ENCODE measurements at regions not wholly inside any gene's neighbourhood (a gene's known extent, or its start where the extent isn't known, plus 50 kb on each side); places are given as distances from the start of the nearest gene placed in this dataset.

DNA sequence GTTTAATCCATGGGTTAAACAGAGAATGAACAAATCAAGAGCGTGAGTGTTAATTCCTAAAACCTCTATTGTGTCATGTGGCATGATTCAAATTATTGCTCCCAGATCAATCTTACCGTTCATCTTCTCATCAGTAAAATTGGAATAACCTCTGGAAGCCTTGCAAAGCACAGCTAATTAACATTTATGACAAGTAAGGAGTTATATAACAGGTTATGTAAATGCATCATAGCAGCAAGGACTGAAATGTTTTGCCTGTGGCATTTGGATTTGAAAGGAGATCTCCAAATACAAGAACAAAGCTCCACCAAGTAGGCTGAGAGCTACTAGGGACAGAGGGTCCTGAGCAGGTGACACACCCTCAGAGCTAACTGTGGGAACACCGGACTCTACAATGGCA lies 502.9 kb upstream of the CELF2 start:
- no CpG with 5 or more reads among the region's 3 CpGs for WGBS (ENCODE audit: insufficient coverage)
- no peak overlapping the region for H3K27ac ChIP-seq (ENCODE audit: low read length)
- no peaks in the 10 kb centered on the region for H3K36me3 ChIP-seq (ENCODE audit: control insufficient read depth, insufficient read depth, low read length)
- no peak for DNase-seq
- no peaks in the 10 kb centered on the region for H3K4me1 ChIP-seq (ENCODE audit: control insufficient read depth, insufficient read depth, low read length)
- H3K27me3 ChIP-seq (ENCODE audit: control insufficient read depth, insufficient read depth, low read length): no peaks in the 10 kb centered on the region
- H3K4me3 ChIP-seq (ENCODE audit: low read length): no peak overlapping the region
- H3K9me3 ChIP-seq (replicated peaks; ENCODE audit: control insufficient read depth, low read depth, low read length): no peaks in the 10 kb centered on the region

- Histone ChIP-seq H3K27me3 (ENCODE audit: control insufficient read depth, insufficient read depth, low read length) (no peaks in the 10 kb centered on the region), H3K27ac (ENCODE audit: low read length) (no peak overlapping the region), H3K9me3 (replicated peaks; ENCODE audit: control insufficient read depth, low read depth, low read length) (no peaks in the 10 kb centered on the region), H3K4me1 (ENCODE audit: control insufficient read depth, insufficient read depth, low read length) (no peaks in the 10 kb centered on the region), H3K36me3 (ENCODE audit: control insufficient read depth, insufficient read depth, low read length) (no peaks in the 10 kb centered on the region), H3K4me3 (ENCODE audit: low read length) (no peak overlapping the region)
- DNase-seq: no peak
- WGBS (ENCODE audit: insufficient coverage): 80% methylated on average over 2 of the region's 13 CpGs
Observed at GRCh38 chr10:10515479-10516204, 502.0 kb upstream of the CELF2 start.

GRCh38 chr10:10516346-10517130 lies 501.1 kb upstream of the CELF2 start:
- no peak for DNase-seq
- Histone ChIP-seq H3K27ac (ENCODE audit: low read length) (no peak overlapping the region), H3K4me1 (ENCODE audit: control insufficient read depth, insufficient read depth, low read length) (no peaks in the 10 kb centered on the region), H3K36me3 (ENCODE audit: control insufficient read depth, insufficient read depth, low read length) (no peaks in the 10 kb centered on the region), H3K27me3 (ENCODE audit: control insufficient read depth, insufficient read depth, low read length) (no peaks in the 10 kb centered on the region), H3K4me3 (ENCODE audit: low read length) (no peak overlapping the region), H3K9me3 (replicated peaks; ENCODE audit: control insufficient read depth, low read depth, low read length) (no peaks in the 10 kb centered on the region)
- 40% methylated on average over 1 of the region's 8 CpGs for WGBS (ENCODE audit: insufficient coverage)

DNA sequence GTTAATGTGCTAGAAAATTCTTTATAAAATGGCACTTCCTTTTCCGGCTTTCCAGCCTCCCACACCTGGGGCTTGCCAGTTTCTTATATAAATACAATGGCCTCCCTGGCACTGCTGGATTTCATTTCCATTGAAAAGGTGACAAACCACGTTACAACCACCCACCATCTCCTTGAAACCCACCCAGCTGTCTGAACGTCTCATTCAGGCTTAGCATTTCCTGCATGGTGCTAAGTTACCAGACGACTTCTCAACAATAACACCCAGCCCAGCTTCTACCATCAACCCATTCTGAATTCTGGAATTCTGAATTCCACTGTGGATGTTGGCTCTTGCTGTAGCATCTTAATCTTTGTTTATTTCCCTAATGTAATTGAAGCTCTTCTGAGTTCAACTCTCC lies 499.8 kb upstream of the CELF2 start:
- DNase-seq: no peak
- 60% methylated on average over 3 of the region's 4 CpGs for WGBS (ENCODE audit: insufficient coverage)
- H3K4me3 ChIP-seq (ENCODE audit: low read length): no peak overlapping the region
- no peaks in the 10 kb centered on the region for H3K9me3 ChIP-seq (replicated peaks; ENCODE audit: control insufficient read depth, low read depth, low read length)
- H3K27ac ChIP-seq (ENCODE audit: low read length): no peak overlapping the region
- H3K36me3 ChIP-seq (ENCODE audit: control insufficient read depth, insufficient read depth, low read length): no peaks in the 10 kb centered on the region
- H3K27me3 ChIP-seq (ENCODE audit: control insufficient read depth, insufficient read depth, low read length): no peaks in the 10 kb centered on the region
- H3K4me1 ChIP-seq (ENCODE audit: control insufficient read depth, insufficient read depth, low read length): no peaks in the 10 kb centered on the region

DNA sequence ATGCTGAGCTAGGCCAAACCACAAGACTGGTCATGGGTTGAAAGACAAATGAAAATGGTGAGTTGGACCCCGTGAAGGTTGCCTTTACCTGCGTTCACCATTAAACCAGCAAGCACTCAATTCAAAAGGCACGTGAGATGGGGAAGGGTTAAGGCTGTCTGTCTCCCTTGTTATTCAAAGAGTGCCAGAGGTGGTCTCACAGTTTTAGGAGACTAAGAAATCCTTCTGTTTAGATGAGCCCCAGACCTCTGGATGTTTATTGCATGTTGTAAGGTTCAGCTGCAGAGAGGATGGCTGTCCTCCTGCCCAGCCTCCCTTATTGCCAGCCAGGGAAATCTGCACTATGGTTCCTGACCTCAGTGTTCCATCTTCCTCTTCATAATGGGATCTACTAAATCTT lies 498.0 kb upstream of the CELF2 start:
- H3K9me3 ChIP-seq (replicated peaks; ENCODE audit: control insufficient read depth, low read depth, low read length): no peaks in the 10 kb centered on the region
- H3K4me1 ChIP-seq (ENCODE audit: control insufficient read depth, insufficient read depth, low read length): no peaks in the 10 kb centered on the region
- no peaks in the 10 kb centered on the region for H3K36me3 ChIP-seq (ENCODE audit: control insufficient read depth, insufficient read depth, low read length)
- DNase-seq: no peak
- no peak overlapping the region for H3K4me3 ChIP-seq (ENCODE audit: low read length)
- H3K27me3 ChIP-seq (ENCODE audit: control insufficient read depth, insufficient read depth, low read length): no peaks in the 10 kb centered on the region
- no CpG with 5 or more reads among the region's 3 CpGs for WGBS (ENCODE audit: insufficient coverage)
- no peak overlapping the region for H3K27ac ChIP-seq (ENCODE audit: low read length)

- Histone ChIP-seq H3K9me3 (replicated peaks; ENCODE audit: control insufficient read depth, low read depth, low read length) (no peaks in the 10 kb centered on the region), H3K27me3 (ENCODE audit: control insufficient read depth, insufficient read depth, low read length) (no peaks in the 10 kb centered on the region), H3K27ac (ENCODE audit: low read length) (no peak overlapping the region), H3K4me3 (ENCODE audit: low read length) (no peak overlapping the region), H3K36me3 (ENCODE audit: control insufficient read depth, insufficient read depth, low read length) (no peaks in the 10 kb centered on the region), H3K4me1 (ENCODE audit: control insufficient read depth, insufficient read depth, low read length) (no peaks in the 10 kb centered on the region)
- no peak for DNase-seq
- WGBS (ENCODE audit: insufficient coverage): 87% methylated on average over 8 of the region's 12 CpGs
Observed at GRCh38 chr10:10520491-10521385, 496.9 kb upstream of the CELF2 start.

DNA sequence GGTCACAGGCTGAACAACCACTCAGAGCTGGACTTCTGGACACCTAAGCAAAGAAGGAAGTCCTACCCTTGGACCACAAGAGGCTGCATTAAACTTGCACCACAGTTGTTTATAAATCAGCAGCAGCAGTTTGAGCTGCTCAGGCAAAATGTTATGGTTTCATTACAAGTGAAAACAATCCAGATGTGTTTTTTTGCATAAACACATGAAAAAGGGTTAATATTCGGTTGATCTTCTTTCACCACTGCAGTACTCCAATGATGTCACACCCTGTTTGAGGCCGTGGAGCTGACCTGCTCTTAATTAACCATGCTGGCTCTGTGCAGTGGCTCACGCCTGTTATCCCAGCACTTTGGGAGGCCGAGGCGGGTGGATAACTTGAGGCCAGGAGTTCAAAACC lies 490.8 kb upstream of the CELF2 start:
- Histone ChIP-seq H3K4me1 (ENCODE audit: control insufficient read depth, insufficient read depth, low read length) (no peaks in the 10 kb centered on the region), H3K9me3 (replicated peaks; ENCODE audit: control insufficient read depth, low read depth, low read length) (no peaks in the 10 kb centered on the region), H3K27ac (ENCODE audit: low read length) (no peak overlapping the region), H3K36me3 (ENCODE audit: control insufficient read depth, insufficient read depth, low read length) (no peaks in the 10 kb centered on the region), H3K27me3 (ENCODE audit: control insufficient read depth, insufficient read depth, low read length) (no peaks in the 10 kb centered on the region), H3K4me3 (ENCODE audit: low read length) (no peak overlapping the region)
- WGBS (ENCODE audit: insufficient coverage): 30% methylated on average over 2 of the region's 5 CpGs
- no peak for DNase-seq

GRCh38 chr10:10527861-10528562 lies 489.7 kb upstream of the CELF2 start:
- H3K36me3 ChIP-seq (ENCODE audit: control insufficient read depth, insufficient read depth, low read length): no peaks in the 10 kb centered on the region
- no peaks in the 10 kb centered on the region for H3K9me3 ChIP-seq (replicated peaks; ENCODE audit: control insufficient read depth, low read depth, low read length)
- H3K27ac ChIP-seq (ENCODE audit: low read length): no peak overlapping the region
- WGBS (ENCODE audit: insufficient coverage): 100% methylated on average over 1 of the region's 2 CpGs
- no peaks in the 10 kb centered on the region for H3K4me1 ChIP-seq (ENCODE audit: control insufficient read depth, insufficient read depth, low read length)
- no peak for DNase-seq
- H3K27me3 ChIP-seq (ENCODE audit: control insufficient read depth, insufficient read depth, low read length): no peaks in the 10 kb centered on the region
- H3K4me3 ChIP-seq (ENCODE audit: low read length): no peak overlapping the region

DNA sequence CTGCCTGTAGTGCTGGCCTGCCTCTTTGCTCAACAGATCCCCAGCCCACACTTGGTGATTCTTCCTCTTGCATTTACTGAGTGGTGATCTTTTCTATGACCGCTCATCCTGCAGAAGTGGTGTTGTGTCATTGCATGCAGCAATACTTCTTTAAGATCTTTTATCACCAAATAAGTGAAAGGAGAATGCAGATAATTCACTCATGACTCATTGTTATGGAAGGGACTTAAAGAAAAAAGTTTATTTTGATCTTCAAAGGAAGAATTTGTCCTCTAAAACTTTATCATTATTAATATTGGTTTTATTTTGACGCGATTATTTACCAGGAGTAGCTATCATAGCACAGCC lies 489.1 kb upstream of the CELF2 start:
- H3K4me3 ChIP-seq (ENCODE audit: low read length): no peak overlapping the region
- no peaks in the 10 kb centered on the region for H3K36me3 ChIP-seq (ENCODE audit: control insufficient read depth, insufficient read depth, low read length)
- DNase-seq: no peak
- no peak overlapping the region for H3K27ac ChIP-seq (ENCODE audit: low read length)
- WGBS (ENCODE audit: insufficient coverage): no CpG with 5 or more reads among the region's 3 CpGs
- no peaks in the 10 kb centered on the region for H3K9me3 ChIP-seq (replicated peaks; ENCODE audit: control insufficient read depth, low read depth, low read length)
- no peaks in the 10 kb centered on the region for H3K27me3 ChIP-seq (ENCODE audit: control insufficient read depth, insufficient read depth, low read length)
- no peaks in the 10 kb centered on the region for H3K4me1 ChIP-seq (ENCODE audit: control insufficient read depth, insufficient read depth, low read length)
